NCI-H1092 treated with DMSO at 0.1 percent for 48 hours (cell line): ENCODE measurements at regions not wholly inside any gene's neighbourhood (a gene's known extent, or its start where the extent isn't known, plus 50 kb on each side); places are given as distances from the start of the nearest gene placed in this dataset.

Experiments
- DNase-seq: peaks from one replicate; lab custom pipeline; 2025; lab: John Stamatoyannopoulos, UW

DNA sequence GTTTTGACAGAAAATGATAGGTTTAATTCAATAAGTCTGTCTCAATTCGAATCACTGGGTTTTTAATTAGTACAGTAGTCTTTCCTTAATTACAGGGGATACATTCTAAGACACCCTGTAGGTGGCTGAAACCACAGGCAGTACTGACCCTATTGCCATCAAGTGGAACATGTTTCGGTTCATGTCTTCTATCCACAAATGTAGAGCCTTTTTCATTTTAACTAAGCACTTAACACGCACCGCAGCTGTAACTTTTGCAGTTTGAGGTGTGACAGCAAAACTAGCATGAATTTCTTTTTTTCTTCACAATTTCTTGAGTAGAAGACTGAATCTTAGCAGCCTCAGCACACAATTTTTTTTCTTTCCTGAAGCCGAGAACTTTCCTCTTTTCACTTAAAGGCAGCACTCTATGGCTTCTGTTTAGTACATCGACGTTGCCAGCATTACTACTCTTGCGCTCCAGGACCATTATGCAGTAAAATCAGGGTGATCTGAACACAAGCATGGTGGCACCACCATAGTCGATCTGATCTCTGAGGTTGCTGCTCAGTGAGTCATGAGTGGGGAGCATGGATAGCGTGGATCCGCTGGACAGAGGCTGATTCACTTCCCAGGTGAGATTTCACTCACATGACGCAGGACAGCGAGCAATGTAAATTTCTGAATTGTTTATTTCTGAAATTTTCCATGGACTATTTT, 805.1 kb downstream of the RNF144A start:
- no peak for DNase-seq

DNA sequence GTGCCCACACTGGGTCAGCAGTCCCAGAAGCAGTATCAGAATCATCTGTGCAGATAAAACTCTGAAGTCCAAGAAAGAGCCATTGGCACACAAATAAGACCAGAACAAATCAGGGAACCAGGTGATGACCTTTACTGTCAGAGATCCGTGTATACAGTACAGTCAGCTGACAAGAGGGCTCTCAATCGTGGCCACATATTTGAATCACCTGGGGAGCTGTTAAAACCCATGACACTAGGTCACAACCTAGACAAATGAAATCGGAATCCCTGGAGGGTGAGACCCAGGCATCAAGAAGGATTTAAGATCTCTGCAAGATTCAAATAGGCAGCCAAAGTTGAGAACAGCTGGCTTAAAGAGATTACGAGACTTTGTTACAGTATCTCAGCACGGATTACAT, 807.1 kb downstream of the RNF144A start:
- no peak for DNase-seq

DNA sequence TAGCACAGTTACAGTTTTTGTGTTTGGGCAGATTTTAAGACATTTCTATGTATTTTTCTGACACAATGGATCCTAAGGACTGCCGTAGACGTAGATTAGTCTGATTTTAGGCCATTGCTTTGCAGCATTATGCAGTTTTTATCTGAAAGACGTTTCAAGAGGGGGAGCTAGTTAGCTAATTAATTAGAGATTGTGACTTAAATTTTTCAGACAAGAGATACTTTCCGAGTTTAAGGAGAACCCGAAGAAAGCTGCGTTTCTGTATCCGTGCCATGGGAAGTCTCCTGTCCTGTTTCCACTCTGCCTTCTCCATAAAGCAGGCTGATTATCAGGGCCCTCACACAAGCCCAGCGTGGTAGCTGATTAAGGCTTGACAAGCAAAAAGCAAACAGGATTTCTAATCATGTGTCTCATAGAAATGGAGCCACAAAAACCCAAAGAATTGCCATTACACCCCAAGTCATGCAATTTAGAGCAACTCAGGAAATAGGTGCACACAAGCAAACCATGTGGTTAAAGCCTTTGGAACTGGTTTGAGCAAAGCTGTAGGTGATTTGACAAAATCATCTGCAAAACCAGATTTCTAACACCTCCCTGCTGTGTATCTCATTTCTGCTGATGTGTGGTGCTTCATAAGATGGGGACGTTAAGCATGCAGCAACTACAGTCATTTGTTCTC, 808.1 kb downstream of the RNF144A start:
- DNase-seq, result no peak

DNA sequence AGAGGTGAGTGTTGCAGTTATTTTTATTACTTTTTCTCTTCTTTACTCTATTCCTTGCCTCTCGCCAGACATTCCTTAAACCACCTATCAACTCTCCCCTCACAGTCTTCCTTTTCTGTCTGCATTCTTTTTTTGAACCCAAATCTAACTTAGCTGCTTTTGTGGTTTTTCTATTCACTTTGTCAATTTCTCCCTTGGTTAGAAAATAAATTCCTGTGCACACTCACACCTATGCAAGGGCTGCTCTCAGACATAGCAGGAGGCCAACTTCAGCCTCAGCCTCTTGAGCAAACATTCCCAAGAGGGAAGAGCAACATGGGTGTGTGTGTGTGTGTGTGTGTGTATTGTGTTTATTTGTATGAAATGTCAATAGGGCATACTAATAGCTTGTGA, 808.6 kb downstream of the RNF144A start:
- DNase-seq, result no peak

DNA sequence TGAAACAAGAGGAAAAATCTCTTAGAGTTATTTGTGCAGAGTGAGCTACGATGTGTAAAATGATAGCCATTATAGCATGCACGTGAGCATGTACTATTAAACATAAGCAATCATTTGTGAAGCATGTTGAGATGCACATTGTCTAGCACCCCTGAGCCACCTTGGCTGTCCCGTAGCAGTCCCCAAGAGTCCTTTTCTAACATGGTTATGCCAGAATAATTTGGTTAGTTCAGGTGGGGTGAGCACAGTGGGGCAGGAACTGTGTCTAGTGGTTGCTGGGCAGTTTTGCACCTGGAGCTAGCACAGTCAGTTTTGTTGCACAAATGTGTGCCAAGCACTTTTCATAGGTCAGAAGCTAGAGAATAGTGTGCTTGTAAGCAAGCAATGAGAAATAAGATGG, 809.8 kb downstream of the RNF144A start:
- DNase-seq, result no peak

DNA sequence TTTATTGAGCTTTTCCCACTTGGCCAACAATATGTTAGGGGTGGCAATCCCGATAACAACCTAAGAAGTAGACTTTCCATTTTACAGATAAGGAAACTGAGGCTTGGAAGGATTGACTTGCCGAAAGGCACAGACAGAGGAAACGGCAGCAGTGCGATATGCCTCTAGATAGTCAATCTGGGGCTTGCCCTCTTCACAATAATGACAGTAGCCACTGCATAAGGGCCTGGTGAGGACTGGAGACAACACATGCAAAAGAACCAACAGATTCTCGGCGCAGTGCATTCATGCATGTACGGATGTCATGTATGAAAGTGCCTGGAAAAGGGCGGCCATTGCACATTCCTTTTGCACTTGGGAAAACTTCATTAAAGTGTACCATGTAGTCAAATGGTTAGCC, 811.2 kb downstream of the RNF144A start:
- DNase-seq, result no peak

DNA sequence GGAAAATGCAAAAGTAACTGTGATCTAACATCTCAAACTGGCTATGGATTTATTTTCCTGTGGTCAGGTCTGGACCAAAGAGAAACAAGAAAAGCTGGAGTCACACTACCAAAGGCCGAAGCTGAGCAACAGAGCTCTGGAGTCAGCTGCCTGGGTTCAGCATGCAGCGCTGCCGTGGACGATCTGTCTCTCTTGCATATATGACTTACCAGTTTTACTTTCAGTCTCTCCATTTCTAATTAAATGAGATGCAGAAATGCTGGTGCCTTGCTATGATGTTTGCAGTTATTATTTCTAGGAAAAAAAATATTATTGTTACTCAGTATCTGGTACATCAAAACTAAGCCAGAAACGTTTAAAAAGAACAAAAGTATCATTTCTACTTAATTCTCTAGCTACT, 813.2 kb downstream of the RNF144A start:
- no peak for DNase-seq

DNA sequence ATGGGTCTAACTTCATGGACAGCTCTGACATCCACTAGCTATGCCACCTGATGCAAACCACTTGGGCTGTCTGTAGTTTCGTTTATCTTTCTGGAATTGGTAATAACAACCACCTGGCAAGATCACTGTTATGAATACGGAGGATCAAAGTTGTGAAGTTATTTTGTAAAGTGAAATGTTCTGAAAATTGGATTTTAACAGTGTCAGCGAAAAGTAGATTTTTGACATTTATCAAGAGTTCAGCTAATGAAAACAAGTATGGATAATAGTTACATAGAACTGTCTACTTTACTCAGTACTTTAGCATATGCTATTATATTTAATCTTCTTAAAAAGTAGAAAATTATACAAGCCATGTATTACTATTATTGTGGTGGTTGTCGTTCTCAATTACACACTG, 813.8 kb downstream of the RNF144A start:
- no peak for DNase-seq

DNA sequence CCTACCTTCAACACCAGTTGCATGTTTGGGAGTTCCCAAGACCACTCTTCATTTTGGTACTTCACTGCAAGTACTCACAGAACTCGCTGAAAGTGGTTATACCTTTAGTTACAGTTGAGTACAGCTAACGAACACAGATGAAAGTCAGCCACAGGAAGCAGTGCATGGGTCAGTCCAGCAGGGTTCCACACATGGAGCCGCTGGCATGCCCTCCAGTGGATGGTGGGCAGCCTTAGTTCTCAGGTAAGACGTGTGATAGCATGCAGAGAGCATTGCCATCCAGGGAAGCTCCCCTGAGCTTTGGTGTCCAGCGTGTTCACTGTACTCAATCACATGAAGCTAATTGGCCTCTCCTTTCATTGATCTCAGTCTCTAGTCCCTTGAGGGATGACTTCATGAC, 815.3 kb downstream of the RNF144A start:
- no peak for DNase-seq

DNA sequence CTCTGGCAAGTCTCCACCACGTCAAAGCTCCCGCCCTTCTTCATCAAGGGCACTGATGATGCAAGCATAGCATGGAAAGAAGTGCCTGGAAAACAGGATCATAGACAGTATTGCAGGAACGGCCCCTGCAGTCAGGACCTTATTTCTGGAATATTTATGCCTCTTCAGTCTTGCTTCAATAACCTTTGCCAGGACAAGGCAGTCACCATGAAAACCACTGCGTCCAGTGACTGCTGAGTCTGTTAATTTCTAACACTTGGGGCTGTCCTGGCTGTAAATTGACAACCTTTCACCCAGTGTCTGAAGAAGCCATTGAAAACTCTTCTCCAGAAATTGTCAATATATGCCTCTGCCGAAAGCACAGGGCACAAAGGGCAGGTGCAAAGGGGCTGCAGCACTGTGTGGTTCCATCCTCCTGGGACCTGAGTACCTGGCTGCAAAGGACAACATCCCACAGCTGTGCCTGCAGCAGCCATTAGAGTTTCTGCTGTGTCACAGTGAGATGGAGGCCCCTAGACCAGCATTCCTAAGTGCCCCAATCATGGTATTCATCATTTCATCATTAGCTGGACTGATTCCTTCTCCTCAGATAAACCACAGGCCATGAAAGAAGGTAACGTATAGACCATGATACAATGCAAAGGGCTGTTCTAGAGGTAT, 819.6 kb downstream of the RNF144A start:
- peak; percentile 10 for DNase-seq

DNA sequence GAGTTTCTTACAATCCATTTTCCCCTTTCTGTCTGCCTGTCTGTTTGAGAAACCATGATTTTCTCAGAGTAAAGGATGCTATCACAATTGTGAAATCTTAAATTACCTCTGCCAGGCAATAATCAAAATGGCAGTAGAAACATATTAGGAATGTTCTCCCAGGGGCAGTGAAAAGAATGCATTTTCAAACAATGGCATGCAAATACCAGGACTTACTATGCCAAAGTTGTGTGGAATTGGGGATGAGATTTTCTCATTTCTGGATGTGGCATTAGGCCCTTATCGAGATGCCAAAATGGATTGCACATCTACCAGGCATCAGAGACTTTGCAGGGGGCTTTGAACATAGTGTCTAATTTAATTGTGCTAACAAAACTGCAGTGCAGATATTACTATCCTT, 821.4 kb downstream of the RNF144A start:
- DNase-seq, result no peak

DNA sequence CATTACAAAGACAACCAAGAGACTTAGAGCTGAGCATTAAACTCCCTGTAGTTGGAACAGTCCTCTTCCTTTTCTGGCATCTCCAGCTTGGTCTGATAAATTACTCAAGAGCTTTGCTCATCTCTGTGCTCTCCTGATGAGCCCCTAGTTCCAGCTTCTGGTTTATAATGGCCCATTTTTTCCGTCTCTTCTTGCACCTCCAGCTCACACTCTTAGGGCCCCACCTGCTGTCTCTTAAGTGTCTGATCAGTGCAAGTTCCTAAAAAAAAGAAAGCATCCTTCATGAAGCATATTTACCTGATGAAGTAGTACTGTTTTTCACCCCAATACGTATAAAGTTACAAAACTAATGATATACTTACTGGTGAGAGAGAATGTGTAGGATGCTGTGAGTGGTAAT, 822.9 kb downstream of the RNF144A start:
- DNase-seq, result no peak

DNA sequence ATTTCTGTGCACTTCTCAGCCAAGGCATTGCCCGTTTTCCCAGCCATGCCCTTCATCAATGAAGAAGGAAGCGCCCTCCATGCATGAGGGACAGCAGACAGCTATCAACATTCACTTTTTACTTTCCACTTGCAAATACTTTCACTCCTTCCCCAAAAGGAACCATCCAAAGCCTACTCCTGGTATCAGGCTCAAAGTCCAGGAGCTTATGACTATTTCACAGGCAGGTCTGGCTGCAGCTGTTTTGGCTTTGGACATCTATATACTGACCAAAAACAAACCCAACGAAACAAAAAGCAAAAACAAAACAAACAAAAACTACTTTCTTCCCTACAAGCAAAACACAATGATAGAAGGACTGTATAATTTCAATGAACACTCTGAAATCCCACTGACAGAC, 825.1 kb downstream of the RNF144A start:
- no peak for DNase-seq

DNA sequence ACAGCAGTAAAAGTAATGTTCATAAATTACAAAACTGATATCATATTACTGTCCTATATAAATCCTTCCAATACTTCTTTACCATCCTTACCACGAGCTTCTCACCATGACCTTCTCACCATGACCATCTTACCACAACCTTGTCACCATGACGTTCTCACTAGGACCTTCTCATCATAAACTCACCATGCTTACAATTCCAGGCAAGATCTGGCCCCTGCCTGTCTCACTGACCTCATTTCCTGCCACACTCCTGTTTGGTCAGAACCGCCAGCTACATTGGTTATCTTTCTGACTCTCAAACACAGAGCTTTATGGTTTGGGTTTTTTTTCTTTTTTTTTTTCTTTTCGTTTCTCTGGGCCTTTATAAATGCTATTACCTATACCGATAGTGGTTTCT, 827.6 kb downstream of the RNF144A start:
- peak; percentile 47 for DNase-seq

DNA sequence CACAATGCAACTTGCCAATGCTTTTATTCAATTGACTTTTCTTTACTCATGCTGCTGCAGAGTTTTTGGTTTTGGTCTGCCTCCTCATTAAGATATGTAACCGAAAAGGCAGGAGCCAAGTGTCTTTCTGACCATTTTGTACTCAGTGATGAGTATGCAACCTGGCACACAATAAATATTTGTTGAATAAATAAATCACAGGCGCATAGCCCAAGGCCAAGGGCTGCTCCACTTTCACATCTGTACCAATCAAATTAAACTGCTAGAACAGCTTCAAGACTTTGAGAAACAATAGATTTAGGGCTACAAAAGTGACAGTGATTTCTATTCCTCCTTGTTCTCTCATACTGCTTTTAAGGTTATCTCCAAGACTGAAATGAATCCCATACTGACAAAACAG, 828.2 kb downstream of the RNF144A start:
- peak; percentile 65 for DNase-seq

DNA sequence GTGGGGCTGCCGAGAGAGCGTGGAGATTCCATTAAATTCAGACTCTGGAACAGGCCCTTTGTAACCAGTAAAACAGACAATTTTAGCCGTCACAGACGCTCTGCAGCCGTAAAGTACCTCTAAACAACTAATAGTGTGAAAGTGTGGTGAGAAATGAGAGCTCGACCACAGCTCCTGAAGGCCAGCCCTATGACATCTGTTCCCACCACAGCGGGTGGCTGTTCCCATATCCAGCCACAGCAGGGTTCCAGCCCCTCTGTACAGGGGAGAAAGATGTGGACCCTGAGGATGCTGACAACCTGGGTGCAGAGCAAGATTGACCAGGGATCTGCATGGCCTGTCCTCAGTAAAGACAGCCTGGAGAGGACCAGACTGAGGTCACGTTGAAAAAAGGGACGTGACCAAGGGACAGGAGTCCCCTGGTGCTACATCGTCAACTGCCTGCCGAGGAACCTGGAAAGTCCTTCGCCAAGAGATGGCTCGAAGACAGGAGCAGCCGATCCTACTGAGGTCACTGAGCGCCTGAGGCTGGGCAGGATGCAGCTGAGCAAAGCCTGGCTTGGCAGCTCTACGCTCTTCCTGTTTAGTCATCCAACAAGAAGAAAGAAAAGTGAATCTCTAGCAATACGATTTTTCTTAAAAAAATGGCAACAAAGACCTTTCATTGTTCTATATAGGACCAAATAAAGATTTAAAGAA, 831.7 kb downstream of the RNF144A start:
- no peak for DNase-seq

DNA sequence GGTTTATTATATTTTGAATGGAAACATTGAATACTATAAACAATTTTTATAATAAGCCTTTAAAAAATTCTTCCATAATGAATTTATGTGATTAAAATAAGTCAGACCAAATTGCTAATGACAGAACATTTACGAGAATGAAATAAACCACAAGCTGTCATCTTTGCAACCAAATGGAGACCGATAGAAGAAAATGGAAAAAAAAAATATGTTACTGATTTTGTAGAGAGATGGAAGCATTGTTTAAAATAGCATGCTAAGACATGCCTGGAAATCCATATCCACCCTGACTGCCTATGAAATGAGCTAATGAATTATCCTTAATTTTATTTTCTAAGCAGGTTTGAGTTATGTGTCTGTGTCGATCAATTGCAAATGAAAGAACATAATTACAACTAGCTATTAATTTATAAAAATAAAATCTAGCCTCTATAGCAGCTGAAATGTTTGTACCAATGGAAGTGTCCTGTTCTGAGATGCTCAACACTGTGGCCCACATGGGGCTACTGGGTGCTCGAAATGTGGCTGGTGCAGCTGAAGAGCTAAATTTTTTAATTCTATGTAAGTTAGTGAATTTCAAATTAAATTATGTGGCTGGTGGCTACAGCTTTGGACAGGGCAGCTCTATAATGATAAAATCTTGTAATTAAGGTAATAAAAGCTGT, 832.8 kb downstream of the RNF144A start:
- DNase-seq, result no peak

DNA sequence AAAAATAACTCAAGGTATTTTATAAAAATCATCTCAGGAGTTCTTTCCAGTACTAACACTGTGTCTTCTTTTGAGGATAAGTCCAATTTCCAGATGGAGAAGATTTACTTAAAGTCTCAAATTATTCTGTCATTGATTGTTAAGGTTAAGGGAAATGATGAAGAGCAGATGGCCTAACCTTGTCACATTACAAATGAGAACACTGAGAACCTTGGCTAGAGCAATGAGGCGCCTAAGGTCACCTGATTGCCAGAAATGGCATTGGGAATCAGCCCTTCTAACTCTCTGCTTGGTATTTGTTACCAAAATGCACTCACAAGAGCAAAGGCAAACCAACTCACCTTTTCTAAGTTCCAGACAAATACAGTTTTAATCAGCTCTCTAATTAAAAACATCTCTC, 835.1 kb downstream of the RNF144A start:
- no peak for DNase-seq

DNA sequence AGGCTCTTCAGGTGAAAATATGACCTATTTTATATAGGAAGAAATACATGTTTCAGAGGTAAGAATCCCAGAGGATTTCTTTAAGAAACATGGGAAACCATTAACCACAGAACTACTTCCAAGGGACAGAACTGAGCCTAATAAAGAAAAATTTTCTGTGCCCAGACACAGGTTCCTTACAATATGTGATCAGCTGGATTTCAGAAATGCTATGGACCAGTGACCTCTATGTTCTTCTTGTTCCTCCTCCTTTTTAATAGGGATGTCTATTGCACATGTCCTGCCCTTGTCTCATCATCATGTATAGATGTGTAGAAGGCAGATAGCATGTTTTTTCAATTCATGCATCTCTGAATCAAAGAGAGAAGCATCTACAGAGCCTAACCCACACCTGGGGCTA, 836.6 kb downstream of the RNF144A start:
- DNase-seq, result no peak

DNA sequence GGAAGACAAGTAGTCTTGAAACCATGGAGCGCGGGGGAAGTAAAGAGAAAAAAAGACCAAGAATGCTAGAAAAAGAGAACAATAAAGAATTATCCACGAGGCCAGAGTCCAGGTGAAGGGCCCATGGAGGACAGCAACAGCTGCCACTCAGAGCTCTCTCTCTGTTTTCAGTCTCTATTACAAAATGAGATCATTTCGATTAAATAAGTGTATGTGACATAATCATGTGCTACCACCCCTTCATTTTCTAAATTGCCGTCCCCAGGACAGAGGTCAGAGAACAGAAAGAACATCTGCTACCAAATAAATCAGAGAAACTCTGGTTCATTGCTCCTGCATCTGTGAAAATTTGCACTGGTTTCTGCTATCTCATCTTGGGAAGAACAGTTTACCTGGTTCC, 838.7 kb downstream of the RNF144A start:
- no peak for DNase-seq

DNA sequence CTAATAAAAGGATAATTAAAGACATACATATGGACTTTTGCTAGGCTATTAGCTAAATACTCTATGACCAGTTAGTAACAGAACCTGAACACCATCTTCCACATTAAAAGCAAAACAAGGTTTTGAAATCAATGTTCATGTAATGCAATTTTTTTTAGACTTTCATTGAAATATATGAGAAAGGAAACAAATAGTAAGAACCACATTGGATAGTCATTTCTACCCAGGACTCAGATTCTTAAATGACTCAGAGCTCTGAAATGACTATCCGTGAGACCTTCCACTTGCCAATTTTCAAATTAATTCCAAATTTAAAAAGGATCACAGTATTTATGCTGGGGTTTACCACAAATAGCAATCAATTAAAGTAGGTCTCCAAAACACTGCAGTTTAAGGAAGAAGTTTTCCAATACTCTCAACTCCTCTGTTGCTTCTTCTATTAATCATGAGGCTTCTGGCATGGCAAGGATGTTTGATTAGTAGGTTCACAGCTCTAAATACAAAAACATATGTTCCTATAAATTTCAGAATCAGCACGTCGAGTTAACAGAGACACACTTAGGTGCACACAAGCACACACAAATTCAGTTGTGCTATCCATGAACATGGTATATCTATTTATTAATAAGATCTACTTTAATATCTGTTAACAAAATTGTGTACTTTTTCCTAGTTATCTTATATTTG, 841.0 kb downstream of the RNF144A start:
- no peak for DNase-seq

DNA sequence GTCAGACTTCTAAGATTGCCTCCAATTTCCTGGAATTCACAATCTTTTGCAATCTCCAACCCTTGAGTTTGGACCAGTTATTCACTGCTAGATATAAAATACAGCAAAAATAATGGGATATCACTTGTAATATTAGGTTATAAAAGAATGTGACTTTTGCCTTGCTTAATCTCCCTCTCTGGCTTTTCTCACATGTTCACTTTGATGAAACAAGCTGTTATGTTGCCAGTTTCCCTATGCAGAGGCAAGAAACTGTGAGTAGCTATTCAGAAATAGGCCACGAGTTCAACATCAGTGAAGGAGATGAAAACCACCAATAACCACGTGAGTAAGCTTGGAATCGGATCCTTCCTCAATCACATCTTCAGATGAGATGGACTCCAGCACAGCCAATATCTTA, 842.7 kb downstream of the RNF144A start:
- DNase-seq, result no peak
